ENCODE measurements at regions not wholly inside any gene's neighbourhood (a gene's known extent, or its start where the extent isn't known, plus 50 kb on each side); places are given as distances from the start of the nearest gene placed in this dataset.

DNA sequence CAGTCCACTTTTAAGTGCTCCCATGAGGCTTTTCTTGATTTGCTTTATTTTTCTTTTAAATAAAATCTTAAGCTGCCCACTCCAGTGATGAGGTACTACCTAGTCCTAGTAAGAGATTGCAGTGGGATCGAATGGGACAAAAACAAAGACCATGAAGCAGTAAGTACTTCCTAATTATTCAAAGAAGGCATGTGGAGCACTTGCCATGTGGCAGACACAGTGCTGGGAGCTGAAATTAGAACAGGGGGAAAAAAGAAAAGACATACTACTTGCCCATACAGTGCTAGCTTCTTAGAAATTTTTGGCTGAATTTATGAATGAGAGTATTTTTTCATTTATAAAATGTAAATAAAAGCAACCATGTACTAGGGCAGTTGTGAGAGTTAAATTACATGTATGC, 239.9 kb upstream of the TNC start:
- no peaks in the 10 kb centered on the region for H3K27me3 ChIP-seq (ENCODE audit: control insufficient read depth, insufficient read depth, low read length, poor library complexity, severe bottlenecking)
- no peak for DNase-seq
- H3K27ac ChIP-seq (ENCODE audit: low read depth, low read length) = no peak overlapping the region
- no peaks in the 10 kb centered on the region for H3K27me3 Mint-ChIP-seq (ENCODE audit: insufficient read depth)
- peaks cover 1% of the 10 kb centered on the region for H3K36me3 Mint-ChIP-seq (ENCODE audit: low read depth)
- no peak overlapping the region for H3K4me3 Mint-ChIP-seq
- 43 to 81% methylated on average over 1 of the region's 1 CpG for WGBS, 2 experiments (ENCODE audit: insufficient coverage in 1 of 2, insufficient read length in 1 of 2)
- H3K4me3 ChIP-seq (ENCODE audit: low read length) = no peak overlapping the region
- no peaks in the 10 kb centered on the region for H3K36me3 ChIP-seq (ENCODE audit: control insufficient read depth, insufficient read depth, low read length)
- no peak overlapping the region for H3K9ac ChIP-seq (ENCODE audit: extremely low read depth, low read length, poor library complexity, severe bottlenecking)
- peaks cover 28% of the 10 kb centered on the region for H3K4me1 Mint-ChIP-seq
- H3K27ac Mint-ChIP-seq = no peak overlapping the region
- TF ChIP-seq, protein P1, sequence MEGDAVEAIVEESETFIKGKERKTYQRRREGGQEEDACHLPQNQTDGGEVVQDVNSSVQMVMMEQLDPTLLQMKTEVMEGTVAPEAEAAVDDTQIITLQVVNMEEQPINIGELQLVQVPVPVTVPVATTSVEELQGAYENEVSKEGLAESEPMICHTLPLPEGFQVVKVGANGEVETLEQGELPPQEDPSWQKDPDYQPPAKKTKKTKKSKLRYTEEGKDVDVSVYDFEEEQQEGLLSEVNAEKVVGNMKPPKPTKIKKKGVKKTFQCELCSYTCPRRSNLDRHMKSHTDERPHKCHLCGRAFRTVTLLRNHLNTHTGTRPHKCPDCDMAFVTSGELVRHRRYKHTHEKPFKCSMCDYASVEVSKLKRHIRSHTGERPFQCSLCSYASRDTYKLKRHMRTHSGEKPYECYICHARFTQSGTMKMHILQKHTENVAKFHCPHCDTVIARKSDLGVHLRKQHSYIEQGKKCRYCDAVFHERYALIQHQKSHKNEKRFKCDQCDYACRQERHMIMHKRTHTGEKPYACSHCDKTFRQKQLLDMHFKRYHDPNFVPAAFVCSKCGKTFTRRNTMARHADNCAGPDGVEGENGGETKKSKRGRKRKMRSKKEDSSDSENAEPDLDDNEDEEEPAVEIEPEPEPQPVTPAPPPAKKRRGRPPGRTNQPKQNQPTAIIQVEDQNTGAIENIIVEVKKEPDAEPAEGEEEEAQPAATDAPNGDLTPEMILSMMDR (conservative IDR thresholded peaks at IDR 0.05) = no peak
- H3K4me1 ChIP-seq (ENCODE audit: control insufficient read depth, insufficient read depth, low read length) = peaks cover 5% of the 10 kb centered on the region
- peaks cover 3% of the 10 kb centered on the region for H3K9me3 Mint-ChIP-seq
- no peaks in the 10 kb centered on the region for H3K9me3 ChIP-seq (ENCODE audit: control insufficient read depth, low read length)

DNA sequence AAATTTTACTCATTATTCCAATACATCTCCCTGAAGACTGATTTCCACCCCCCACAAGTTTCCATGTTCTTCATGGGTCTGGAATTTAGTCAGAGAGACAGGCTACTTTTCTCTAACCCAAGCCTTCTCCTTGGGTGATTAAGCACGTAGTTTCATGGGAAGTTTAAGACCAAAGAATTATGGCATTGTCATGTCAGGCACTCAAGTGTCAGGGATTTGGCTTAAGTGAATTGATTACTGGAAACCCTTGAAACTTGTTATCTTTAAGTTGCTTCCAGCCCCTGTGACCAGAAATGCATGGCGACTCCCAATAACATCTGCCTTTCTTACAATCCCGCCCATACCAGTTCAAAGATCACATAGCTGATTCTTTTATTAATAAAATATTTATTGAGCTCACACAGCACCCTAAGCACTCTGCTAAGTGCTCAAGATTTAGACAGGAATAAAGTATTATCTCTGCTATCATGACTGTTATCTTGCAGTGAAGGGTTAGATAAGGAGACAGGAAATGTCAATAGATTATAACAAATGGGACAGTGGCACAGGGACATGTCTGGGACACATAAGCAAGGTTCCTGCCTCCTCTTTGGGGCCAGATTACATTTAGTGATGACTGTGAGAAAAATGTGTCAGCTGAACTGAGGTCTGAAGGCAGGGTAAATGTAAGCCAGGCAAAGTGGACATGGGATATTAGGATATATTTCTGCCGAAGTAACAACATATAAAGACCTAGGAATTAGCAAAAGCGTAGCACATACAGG, 241.2 kb upstream of the TNC start:
- no peak overlapping the region for H3K9ac ChIP-seq (ENCODE audit: extremely low read depth, low read length, poor library complexity, severe bottlenecking)
- no peaks in the 10 kb centered on the region for H3K9me3 ChIP-seq (ENCODE audit: control insufficient read depth, low read length)
- peaks cover 5% of the 10 kb centered on the region for H3K4me1 ChIP-seq (ENCODE audit: control insufficient read depth, insufficient read depth, low read length)
- no peak for DNase-seq
- no peak overlapping the region for H3K4me3 ChIP-seq (ENCODE audit: low read length)
- Mint-ChIP-seq H3K27me3 (ENCODE audit: insufficient read depth) (no peaks in the 10 kb centered on the region), H3K4me1 (peaks cover 28% of the 10 kb centered on the region), H3K27ac (no peak overlapping the region), H3K36me3 (ENCODE audit: low read depth) (peaks cover 1% of the 10 kb centered on the region), H3K9me3 (peaks cover 3% of the 10 kb centered on the region), H3K4me3 (no peak overlapping the region)
- H3K27me3 ChIP-seq (ENCODE audit: control insufficient read depth, insufficient read depth, low read length, poor library complexity, severe bottlenecking) = no peaks in the 10 kb centered on the region
- no peak overlapping the region for H3K27ac ChIP-seq (ENCODE audit: low read depth, low read length)
- H3K36me3 ChIP-seq (ENCODE audit: control insufficient read depth, insufficient read depth, low read length) = no peaks in the 10 kb centered on the region
- TF ChIP-seq, protein P1 (conservative IDR thresholded peaks at IDR 0.05) = no peak
- 86 to 95% methylated on average over 3 to 5 of the region's 5 CpGs for WGBS, 2 experiments (ENCODE audit: insufficient coverage in 1 of 2, insufficient read length in 1 of 2)

DNA sequence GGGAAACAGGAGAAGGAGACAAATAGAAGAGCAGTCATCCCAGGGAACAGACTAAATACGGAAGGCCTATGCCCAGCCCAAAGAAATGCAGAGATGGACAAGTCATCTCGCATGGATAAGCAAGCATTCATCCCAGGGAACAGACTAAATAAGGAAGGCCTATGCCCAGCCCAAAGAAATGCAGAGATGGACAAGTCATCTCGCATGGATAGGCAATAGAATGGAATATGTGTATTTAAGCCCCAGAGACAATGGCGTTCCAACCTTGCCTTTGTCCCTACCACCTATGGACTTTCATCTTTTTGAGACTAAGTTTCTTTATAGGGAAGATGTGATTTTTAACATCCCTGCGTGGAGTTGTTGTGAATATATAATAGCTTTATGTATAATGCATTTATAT, 242.2 kb upstream of the TNC start:
- H3K27ac Mint-ChIP-seq = no peak overlapping the region
- no peak for DNase-seq

More for the DNA sequence above, 242.2 kb upstream of the TNC start:
- Mint-ChIP-seq H3K27me3 (ENCODE audit: insufficient read depth) (no peaks in the 10 kb centered on the region), H3K4me3 (no peak overlapping the region), H3K4me1 (peaks cover 28% of the 10 kb centered on the region), H3K9me3 (peaks cover 3% of the 10 kb centered on the region), H3K36me3 (ENCODE audit: low read depth) (no peaks in the 10 kb centered on the region)
- Histone ChIP-seq H3K9me3 (ENCODE audit: control insufficient read depth, low read length) (no peaks in the 10 kb centered on the region), H3K27ac (ENCODE audit: low read depth, low read length) (no peak overlapping the region), H3K27me3 (ENCODE audit: control insufficient read depth, insufficient read depth, low read length, poor library complexity, severe bottlenecking) (no peaks in the 10 kb centered on the region), H3K4me3 (ENCODE audit: low read length) (no peak overlapping the region), H3K4me1 (ENCODE audit: control insufficient read depth, insufficient read depth, low read length) (peaks cover 5% of the 10 kb centered on the region), H3K9ac (ENCODE audit: extremely low read depth, low read length, poor library complexity, severe bottlenecking) (no peak overlapping the region), H3K36me3 (ENCODE audit: control insufficient read depth, insufficient read depth, low read length) (no peaks in the 10 kb centered on the region)
- WGBS, 2 experiments (ENCODE audit: insufficient coverage in 1 of 2, insufficient read length in 1 of 2) = 91% methylated on average over 3 to 4 of the region's 5 CpGs
- TF ChIP-seq, protein P1 (conservative IDR thresholded peaks at IDR 0.05) = no peak

Measured in endodermal cell (in vitro differentiated cells).